ENCODE measurements at regions not wholly inside any gene's neighbourhood (a gene's known extent, or its start where the extent isn't known, plus 50 kb on each side); places are given as distances from the start of the nearest gene placed in this dataset.

GRCh38 chr6:121811106-121811505 lies 375.7 kb downstream of the GJA1 start:
- H3K4me3 ChIP-seq, result no peak overlapping the region
- no peaks in the 10 kb centered on the region for H3K27me3 ChIP-seq
- H3K36me3 ChIP-seq, result no peaks in the 10 kb centered on the region
- no peak overlapping the region for H3K27ac ChIP-seq
- no peaks in the 10 kb centered on the region for H3K4me1 ChIP-seq (ENCODE audit: low read depth)
- no peaks in the 10 kb centered on the region for H3K9me3 ChIP-seq (ENCODE audit: low read depth)
- DNase-seq (ENCODE audit: low read depth in 1 of 2, low spot score in 1 of 2), result no peak
- TF ChIP-seq, protein P1, sequence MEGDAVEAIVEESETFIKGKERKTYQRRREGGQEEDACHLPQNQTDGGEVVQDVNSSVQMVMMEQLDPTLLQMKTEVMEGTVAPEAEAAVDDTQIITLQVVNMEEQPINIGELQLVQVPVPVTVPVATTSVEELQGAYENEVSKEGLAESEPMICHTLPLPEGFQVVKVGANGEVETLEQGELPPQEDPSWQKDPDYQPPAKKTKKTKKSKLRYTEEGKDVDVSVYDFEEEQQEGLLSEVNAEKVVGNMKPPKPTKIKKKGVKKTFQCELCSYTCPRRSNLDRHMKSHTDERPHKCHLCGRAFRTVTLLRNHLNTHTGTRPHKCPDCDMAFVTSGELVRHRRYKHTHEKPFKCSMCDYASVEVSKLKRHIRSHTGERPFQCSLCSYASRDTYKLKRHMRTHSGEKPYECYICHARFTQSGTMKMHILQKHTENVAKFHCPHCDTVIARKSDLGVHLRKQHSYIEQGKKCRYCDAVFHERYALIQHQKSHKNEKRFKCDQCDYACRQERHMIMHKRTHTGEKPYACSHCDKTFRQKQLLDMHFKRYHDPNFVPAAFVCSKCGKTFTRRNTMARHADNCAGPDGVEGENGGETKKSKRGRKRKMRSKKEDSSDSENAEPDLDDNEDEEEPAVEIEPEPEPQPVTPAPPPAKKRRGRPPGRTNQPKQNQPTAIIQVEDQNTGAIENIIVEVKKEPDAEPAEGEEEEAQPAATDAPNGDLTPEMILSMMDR (IDR thresholded peaks at IDR 0.05; ENCODE audit: low read depth, low read length), result no peak

DNA sequence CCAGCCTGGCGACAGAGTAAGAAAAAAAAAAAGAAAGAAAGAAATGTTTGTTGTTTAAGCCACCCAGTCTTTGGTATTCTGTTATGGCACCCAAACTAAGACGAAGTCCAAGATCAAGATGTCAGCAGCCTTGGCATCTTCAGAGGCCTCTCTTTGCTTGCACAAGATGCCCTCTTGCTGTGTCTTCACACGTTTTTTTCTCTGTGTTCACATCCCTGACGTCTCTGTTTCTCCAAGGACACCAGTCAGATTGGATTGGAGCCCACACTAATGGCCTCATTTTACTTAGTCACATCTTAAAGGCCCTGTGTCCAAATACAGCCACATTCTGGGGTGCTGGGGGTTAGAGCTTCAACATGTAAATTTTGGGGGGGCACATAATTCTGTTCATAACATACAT lies 380.9 kb downstream of the GJA1 start:
- Histone ChIP-seq H3K27me3 (no peaks in the 10 kb centered on the region), H3K27ac (no peak overlapping the region), H3K4me3 (no peak overlapping the region), H3K9me3 (ENCODE audit: low read depth) (no peaks in the 10 kb centered on the region), H3K36me3 (no peaks in the 10 kb centered on the region), H3K4me1 (ENCODE audit: low read depth) (no peaks in the 10 kb centered on the region)
- TF ChIP-seq, protein P1 (IDR thresholded peaks at IDR 0.05; ENCODE audit: low read depth, low read length), result no peak
- peak in 1 of 2 donors; percentile 46 for DNase-seq (ENCODE audit: low read depth in 1 of 2, low spot score in 1 of 2)

GRCh38 chr6:121816906-121817540 lies 381.6 kb downstream of the GJA1 start:
- DNase-seq (ENCODE audit: low read depth in 1 of 2, low spot score in 1 of 2), result peak in 1 of 2 donors; percentile 49
- H3K27me3 ChIP-seq, result no peaks in the 10 kb centered on the region
- TF ChIP-seq, protein P1 (IDR thresholded peaks at IDR 0.05; ENCODE audit: low read depth, low read length), result no peak
- no peak overlapping the region for H3K27ac ChIP-seq
- no peaks in the 10 kb centered on the region for H3K9me3 ChIP-seq (ENCODE audit: low read depth)
- no peak overlapping the region for H3K4me3 ChIP-seq
- H3K36me3 ChIP-seq, result no peaks in the 10 kb centered on the region
- H3K4me1 ChIP-seq (ENCODE audit: low read depth), result no peaks in the 10 kb centered on the region

GRCh38 chr6:121823437-121823851 lies 388.0 kb downstream of the GJA1 start:
- no peak overlapping the region for H3K4me3 ChIP-seq
- no peaks in the 10 kb centered on the region for H3K27me3 ChIP-seq
- no peaks in the 10 kb centered on the region for H3K9me3 ChIP-seq (ENCODE audit: low read depth)
- TF ChIP-seq, protein P1 (IDR thresholded peaks at IDR 0.05; ENCODE audit: low read depth, low read length), result no peak
- peak overlapping the region; percentile 31 for H3K27ac ChIP-seq
- DNase-seq (ENCODE audit: low read depth in 1 of 2, low spot score in 1 of 2), result peak; percentile 45 to 70
- H3K4me1 ChIP-seq (ENCODE audit: low read depth), result no peaks in the 10 kb centered on the region
- no peaks in the 10 kb centered on the region for H3K36me3 ChIP-seq

DNA sequence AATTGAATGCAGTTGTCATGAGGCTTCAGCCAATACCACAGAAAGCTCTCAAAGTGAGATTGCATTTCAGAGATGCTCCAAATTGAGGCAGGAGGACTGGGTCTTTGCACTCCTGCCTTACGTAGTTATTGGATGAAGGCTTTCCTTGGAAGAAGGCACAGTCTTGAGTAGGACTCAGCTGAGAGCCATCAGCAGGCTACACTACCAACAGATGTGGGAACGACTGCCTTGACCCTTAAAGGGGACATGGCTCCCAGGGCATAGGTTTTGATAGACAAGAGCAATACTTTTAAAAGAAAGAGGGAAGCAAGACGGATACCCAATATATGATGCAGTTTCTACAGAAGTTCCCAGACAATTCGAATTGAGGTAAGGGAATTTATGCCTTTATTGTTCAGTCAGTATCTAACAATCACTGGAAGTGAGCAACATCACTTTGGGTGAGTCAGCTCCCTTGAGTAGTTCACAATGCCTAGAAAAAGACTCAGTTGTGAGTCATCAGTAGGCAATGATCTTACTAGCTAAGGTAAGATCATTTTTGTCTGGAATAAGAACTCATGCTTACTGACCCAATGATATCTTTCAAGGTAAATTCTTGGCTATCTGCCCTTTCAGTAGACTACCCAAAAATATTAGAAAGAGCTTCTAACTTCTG lies 390.8 kb downstream of the GJA1 start:
- Histone ChIP-seq H3K27me3 (no peaks in the 10 kb centered on the region), H3K27ac (no peak overlapping the region), H3K36me3 (no peaks in the 10 kb centered on the region), H3K9me3 (ENCODE audit: low read depth) (no peaks in the 10 kb centered on the region), H3K4me3 (no peak overlapping the region), H3K4me1 (ENCODE audit: low read depth) (no peaks in the 10 kb centered on the region)
- peak in 1 of 2 donors; percentile 82 for DNase-seq (ENCODE audit: low read depth in 1 of 2, low spot score in 1 of 2)
- TF ChIP-seq, protein P1 (IDR thresholded peaks at IDR 0.05; ENCODE audit: low read depth, low read length), result no peak

All from cardiac muscle cell (in vitro differentiated cells and primary cell).